Left lung (tissue), 4 donors: ENCODE measurements at regions not wholly inside any gene's neighbourhood (a gene's known extent, or its start where the extent isn't known, plus 50 kb on each side); places are given as distances from the start of the nearest gene placed in this dataset.

Source experiments
- ATAC-seq: fragments of 200-7000 bp; cut with Tn5 transposase; one replicate; pipeline ENCODE4 v1.9.1; 2020; ENCODE audit warnings: moderate library complexity
- DNase-seq, 4 donors: peaks; one replicate each; pipeline ENCODE4 v3.0.0-alpha.2; 2013 to 2020
- H3K27ac ChIP-seq, 2 donors: fragments of 200-600 bp; sonication (generic) in 1 of 2; one replicate each; pipeline versions ENCODE4 v1.5.0 to v1.8.0; 2020 to 2021
- H3K27me3 ChIP-seq, 2 donors: fragments of 200-600 bp; sonication (generic) in 1 of 2; one replicate each; pipeline versions ENCODE4 v1.5.0 to v1.8.0; 2020 to 2021
- H3K36me3 ChIP-seq, 2 donors: fragments of 200-600 bp; sonication (generic) in 1 of 2; one replicate each; pipeline versions ENCODE4 v1.5.0 to v1.8.0; 2020 to 2021
- H3K4me1 ChIP-seq, 2 donors: fragments of 200-600 bp; one replicate each; pipeline ENCODE4 v1.8.0; 2021
- H3K4me3 ChIP-seq, 2 donors: fragments of 200-600 bp; sonication (generic) in 1 of 2; one replicate each; pipeline versions ENCODE4 v1.5.0 to v1.8.0; 2020 to 2021; ENCODE audit warnings: mild to moderate bottlenecking in 1 of 2
- H3K9me3 ChIP-seq, 2 donors: fragments of 200-600 bp; sonication (generic) in 1 of 2; one replicate each; pipeline versions ENCODE4 v1.5.0 to v1.8.0; 2020 to 2021
- intact Hi-C, 2 donors: fragments of 100-400 bp; cut with DNase I; formaldehyde crosslinking; loops; one replicate each; pipeline versions ENCODE4 v1.11.2 to v1.14.2; 2022
- TF ChIP-seq, protein P1 (sequence below), 2 donors: fragments of 200-600 bp; sonication (generic) in 1 of 2; IDR thresholded peaks; one replicate each; pipeline versions ENCODE4 v1.5.0 to v1.8.0; 2021; ENCODE audit warnings: antibody characterized with exemption in 2 of 2
- donor health status: DM: no; HTN: yes; CAD: no.
- donor health status: DM: no; HTN: no; CAD: no.

- intact Hi-C loops: no loop called here
- no peak for DNase-seq
- no peak overlapping the region for H3K4me3 ChIP-seq
- H3K27me3 ChIP-seq: no peaks in the 10 kb centered on the region
- no peaks in the 10 kb centered on the region for H3K4me1 ChIP-seq
- peaks cover 0 to 4% of the 10 kb centered on the region in 2 donors for H3K9me3 ChIP-seq
- H3K27ac ChIP-seq: no peak overlapping the region
- ATAC-seq: no peak
- TF ChIP-seq, protein P1, sequence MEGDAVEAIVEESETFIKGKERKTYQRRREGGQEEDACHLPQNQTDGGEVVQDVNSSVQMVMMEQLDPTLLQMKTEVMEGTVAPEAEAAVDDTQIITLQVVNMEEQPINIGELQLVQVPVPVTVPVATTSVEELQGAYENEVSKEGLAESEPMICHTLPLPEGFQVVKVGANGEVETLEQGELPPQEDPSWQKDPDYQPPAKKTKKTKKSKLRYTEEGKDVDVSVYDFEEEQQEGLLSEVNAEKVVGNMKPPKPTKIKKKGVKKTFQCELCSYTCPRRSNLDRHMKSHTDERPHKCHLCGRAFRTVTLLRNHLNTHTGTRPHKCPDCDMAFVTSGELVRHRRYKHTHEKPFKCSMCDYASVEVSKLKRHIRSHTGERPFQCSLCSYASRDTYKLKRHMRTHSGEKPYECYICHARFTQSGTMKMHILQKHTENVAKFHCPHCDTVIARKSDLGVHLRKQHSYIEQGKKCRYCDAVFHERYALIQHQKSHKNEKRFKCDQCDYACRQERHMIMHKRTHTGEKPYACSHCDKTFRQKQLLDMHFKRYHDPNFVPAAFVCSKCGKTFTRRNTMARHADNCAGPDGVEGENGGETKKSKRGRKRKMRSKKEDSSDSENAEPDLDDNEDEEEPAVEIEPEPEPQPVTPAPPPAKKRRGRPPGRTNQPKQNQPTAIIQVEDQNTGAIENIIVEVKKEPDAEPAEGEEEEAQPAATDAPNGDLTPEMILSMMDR (IDR thresholded peaks at IDR 0.05): no peak
- H3K36me3 ChIP-seq: no peaks in the 10 kb centered on the region
Observed at GRCh38 chr6:49339096-49339495, 124.0 kb downstream of the MMUT start.

GRCh38 chr6:49336514-49337131, 126.4 kb downstream of the MMUT start:
- no peak overlapping the region for H3K27ac ChIP-seq
- peaks cover 0 to 4% of the 10 kb centered on the region in 2 donors for H3K9me3 ChIP-seq
- intact Hi-C loops: no loop called here
- H3K36me3 ChIP-seq: no peaks in the 10 kb centered on the region
- TF ChIP-seq, protein P1 (IDR thresholded peaks at IDR 0.05): no peak
- H3K4me1 ChIP-seq: no peaks in the 10 kb centered on the region
- DNase-seq (no peak), ATAC-seq (no peak)
- H3K4me3 ChIP-seq: no peak overlapping the region
- no peaks in the 10 kb centered on the region for H3K27me3 ChIP-seq

DNA sequence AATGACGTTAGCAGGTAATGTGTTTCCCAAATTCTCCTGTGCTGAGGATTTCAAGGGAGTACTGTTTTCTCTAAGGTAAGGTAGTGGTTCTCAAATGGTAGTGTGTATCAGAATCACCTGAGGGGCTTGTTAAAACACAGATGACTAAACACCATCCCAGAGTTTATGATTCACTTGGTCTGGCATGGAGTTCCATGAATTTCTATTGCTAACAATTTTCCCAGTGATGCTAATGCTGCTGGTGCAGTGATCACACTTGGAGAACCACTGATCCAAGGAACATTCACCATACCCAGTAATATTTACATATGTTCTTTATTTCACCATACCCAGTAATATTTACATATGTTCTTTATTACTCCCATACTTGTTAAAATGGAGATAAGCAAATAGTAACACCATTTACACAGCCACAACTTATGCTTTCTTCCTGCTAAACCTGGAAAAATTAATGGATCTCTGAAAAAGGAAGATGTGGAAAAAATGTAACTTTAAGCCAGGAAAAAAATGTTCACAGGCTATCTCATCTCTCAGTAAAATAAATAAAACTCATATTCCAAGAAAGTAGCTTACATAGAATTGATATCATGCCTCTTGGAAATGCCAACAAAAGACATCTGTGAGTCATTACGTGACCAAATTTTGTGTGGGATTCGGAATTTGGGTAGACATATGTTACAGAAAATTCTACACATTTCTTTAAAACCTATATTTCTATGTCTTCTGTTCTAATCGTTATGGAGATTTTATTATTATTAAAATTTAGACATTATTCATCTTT, 129.5 kb downstream of the MMUT start:
- intact Hi-C loops: no loop called here
- Histone ChIP-seq H3K27ac (no peak overlapping the region), H3K9me3 (peaks cover 0 to 4% of the 10 kb centered on the region in 2 donors), H3K36me3 (no peaks in the 10 kb centered on the region), H3K27me3 (no peaks in the 10 kb centered on the region), H3K4me1 (no peaks in the 10 kb centered on the region), H3K4me3 (no peak overlapping the region)
- no peak for DNase-seq
- no peak for ATAC-seq
- TF ChIP-seq, protein P1 (IDR thresholded peaks at IDR 0.05): no peak

- H3K27ac ChIP-seq: no peak overlapping the region
- DNase-seq (no peak), ATAC-seq (no peak)
- intact Hi-C loops: no loop called here
- H3K9me3 ChIP-seq: peaks cover 0 to 4% of the 10 kb centered on the region in 2 donors
- no peaks in the 10 kb centered on the region for H3K27me3 ChIP-seq
- H3K4me1 ChIP-seq: no peaks in the 10 kb centered on the region
- TF ChIP-seq, protein P1 (IDR thresholded peaks at IDR 0.05): no peak
- H3K4me3 ChIP-seq: no peak overlapping the region
- H3K36me3 ChIP-seq: no peaks in the 10 kb centered on the region
Observed at GRCh38 chr6:49332781-49333180, 130.3 kb downstream of the MMUT start.

DNA sequence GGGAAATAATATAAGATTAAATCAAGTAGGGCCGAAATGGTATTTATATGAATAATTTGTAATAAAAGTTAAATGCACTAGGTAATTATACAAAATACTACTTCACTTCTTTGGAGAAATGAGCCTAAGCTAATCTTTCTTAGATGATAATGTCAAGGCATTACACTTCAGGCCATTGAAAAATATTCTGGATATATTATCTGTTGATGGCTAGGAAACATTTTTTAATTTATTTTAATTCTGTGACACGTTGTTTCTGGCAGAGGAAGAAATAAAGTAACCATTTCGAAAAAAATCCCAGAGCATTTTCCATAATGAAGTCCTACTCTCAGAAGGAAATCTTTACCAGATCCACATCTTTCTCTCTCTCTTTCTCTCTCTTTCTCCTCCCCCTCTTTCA, 133.9 kb downstream of the MMUT start:
- DNase-seq: no peak
- ATAC-seq: no peak
- no peaks in the 10 kb centered on the region for H3K36me3 ChIP-seq
- TF ChIP-seq, protein P1 (IDR thresholded peaks at IDR 0.05): no peak
- no peaks in the 10 kb centered on the region for H3K4me1 ChIP-seq
- no peak overlapping the region for H3K4me3 ChIP-seq
- no peak overlapping the region for H3K27ac ChIP-seq
- no peaks in the 10 kb centered on the region for H3K9me3 ChIP-seq
- intact Hi-C loops: no loop called here
- no peaks in the 10 kb centered on the region for H3K27me3 ChIP-seq
